Mucosa of descending colon (tissue), 3 donors: ENCODE measurements at regions not wholly inside any gene's neighbourhood (a gene's known extent, or its start where the extent isn't known, plus 50 kb on each side); places are given as distances from the start of the nearest gene placed in this dataset.

ENCODE experiments used
- ATAC-seq: fragments of 200-7000 bp; cut with Tn5 transposase; one replicate; pipeline ENCODE4 v1.9.1; 2020; ENCODE audit warnings: mild to moderate bottlenecking, moderate library complexity
- DNase-seq, 3 donors: peaks; one replicate each; pipeline ENCODE4 v3.0.0-alpha.2; 2020
- H3K36me3 ChIP-seq: fragments of 200-600 bp; one replicate; pipeline ENCODE4 v1.8.0; 2021; ENCODE audit warnings: low read depth, mild to moderate bottlenecking
- H3K4me1 ChIP-seq: fragments of 200-600 bp; one replicate; pipeline ENCODE4 v1.8.0; 2021; ENCODE audit warnings: low read depth, mild to moderate bottlenecking
- H3K4me3 ChIP-seq: fragments of 200-600 bp; one replicate; pipeline ENCODE4 v1.8.0; 2021; ENCODE audit warnings: mild to moderate bottlenecking
- H3K9me3 ChIP-seq: fragments of 200-600 bp; one replicate; pipeline ENCODE4 v1.8.0; 2021; ENCODE audit warnings: mild to moderate bottlenecking
- CTCF ChIP-seq: fragments of 200-600 bp; IDR thresholded peaks from one replicate; pipeline ENCODE4 v1.8.0; 2022; ENCODE audit warnings: antibody characterized with exemption, mild to moderate bottlenecking
- intact Hi-C, 2 donors: fragments of 100-400 bp; cut with DNase I in 1 of 2; cut with micrococcal nuclease in 1 of 2; formaldehyde crosslinking; loops; one replicate each; pipeline versions ENCODE4 v1.11.0 to v1.11.1; 2022; cut with DNase I, micrococcal nuclease
- donor health status: DM: no; HTN: no; CAD: no; lungs with moderate emphysema.
- donor health status: DM: no; HTN: no; CAD: no.
- donor health status: DM: no; HTN: yes; CAD: no.

- ATAC-seq = no peak
- no peak for DNase-seq
- no peak overlapping the region for H3K4me3 ChIP-seq
- H3K4me1 ChIP-seq = no peaks in the 10 kb centered on the region
- intact Hi-C loops = no loop called here
- no peak for TF ChIP-seq CTCF
- H3K9me3 ChIP-seq = peaks cover 10% of the 10 kb centered on the region
- H3K36me3 ChIP-seq = no peaks in the 10 kb centered on the region
These were observed 58.7 kb upstream of the PDE3A start for GRCh38 chr12:20309504-20310148.

- Histone ChIP-seq H3K4me3 (no peak overlapping the region), H3K9me3 (no peaks in the 10 kb centered on the region), H3K36me3 (no peaks in the 10 kb centered on the region), H3K4me1 (no peaks in the 10 kb centered on the region)
- DNase-seq (no peak), ATAC-seq (no peak)
- intact Hi-C loops = no loop called here
- no peak for TF ChIP-seq CTCF
These were observed 54.0 kb upstream of the PDE3A start for GRCh38 chr12:20314328-20314727.

GRCh38 chr12:20317554-20317953 is 50.8 kb upstream of the PDE3A start:
- ATAC-seq = no peak

More at GRCh38 chr12:20317554-20317953, 50.8 kb upstream of the PDE3A start:
- Histone ChIP-seq H3K4me1 (no peaks in the 10 kb centered on the region), H3K36me3 (no peaks in the 10 kb centered on the region), H3K9me3 (no peaks in the 10 kb centered on the region), H3K4me3 (no peak overlapping the region)
- intact Hi-C loops = no loop called here
- DNase-seq = no peak
- TF ChIP-seq CTCF = no peak
